ENCODE measurements at regions not wholly inside any gene's neighbourhood (a gene's known extent, or its start where the extent isn't known, plus 50 kb on each side); places are given as distances from the start of the nearest gene placed in this dataset.

GRCh38 chr2:76274676-76275075, 564.0 kb upstream of the GCFC2 start:
- H2AFZ ChIP-seq (ENCODE audit: low read length): no peak overlapping the region
- WGBS (ENCODE audit: low lambda C conversion rate): 64% methylated on average over 2 of the region's 2 CpGs
- no peak overlapping the region for H3K27ac ChIP-seq (ENCODE audit: extremely low read length, insufficient read depth, low read length)
- no peaks in the 10 kb centered on the region for H4K20me1 ChIP-seq (ENCODE audit: insufficient read depth, low read length)
- no peak overlapping the region for H3K4me2 ChIP-seq (ENCODE audit: low read depth, low read length)
- H3K9me3 ChIP-seq (ENCODE audit: low read length): no peaks in the 10 kb centered on the region
- ChIA-PET CTCF (ENCODE audit: low intra/inter-chr PET ratio, low total read pairs) (no interaction called here), POLR2A (no interaction called here)
- in situ Hi-C loops (cut with HindIII; ENCODE audit: extremely low pct_ligation_motif_present, low pct_unique_long_range_greater_than_20kb) (no loop called here), intact Hi-C loops (cut with micrococcal nuclease; ENCODE audit: unreplicated experiment) (no loop called here)
- no peak overlapping the region for H3K9ac ChIP-seq (ENCODE audit: insufficient read depth, low read depth, low read length)
- DNase-seq (ENCODE audit: low spot score): no peak
- ATAC-seq: no peak
- H3K4me3 ChIP-seq (replicated peaks in 1 of 3; ENCODE audit: insufficient read depth in 1 of 3, low read depth in 2 of 3, low read length in 3 of 3): no peak overlapping the region
- H3K4me1 ChIP-seq (ENCODE audit: insufficient read depth, low read length): no peaks in the 10 kb centered on the region
- no peak for TF ChIP-seq PATZ1 (CRISPR knock-in tag; IDR thresholded peaks at IDR 0.05)
- no peak for TF ChIP-seq FOXJ3 (CRISPR knock-in tag; IDR thresholded peaks at IDR 0.05; ENCODE audit: borderline replicate concordance)
- no peak for TF ChIP-seq CSRNP2 (CRISPR knock-in tag; conservative IDR thresholded peaks at IDR 0.05; ENCODE audit: low read depth)
- no peak for TF ChIP-seq AFF4 (CRISPR knock-in tag; IDR thresholded peaks at IDR 0.05)
- no peak for TF ChIP-seq TFE3 (CRISPR knock-in tag; IDR thresholded peaks at IDR 0.05)
- no peak for TF ChIP-seq NFRKB (IDR thresholded peaks at IDR 0.05)
- TF ChIP-seq NFYC (CRISPR knock-in tag; IDR thresholded peaks at IDR 0.05): no peak
- no peak for TF ChIP-seq FLYWCH1 (CRISPR knock-in tag; IDR thresholded peaks at IDR 0.05)
- no peak for TF ChIP-seq BATF2 (CRISPR knock-in tag; IDR thresholded peaks at IDR 0.05)
- TF ChIP-seq CEBPZ (IDR thresholded peaks at IDR 0.05; ENCODE audit: low read length): no peak
- no peak for TF ChIP-seq CERS6 (CRISPR knock-in tag; IDR thresholded peaks at IDR 0.05)
- no peaks in the 10 kb centered on the region for H3K79me2 ChIP-seq (ENCODE audit: insufficient read depth, low read length)
- no peak for FAIRE-seq
- no peaks in the 10 kb centered on the region for H3K36me3 ChIP-seq (replicated peaks in 1 of 2; ENCODE audit: control insufficient read depth in 1 of 2, insufficient read depth in 2 of 2, low read length in 2 of 2)
- no TSS peak for BruUV-seq (replicated peaks)
- H3K27me3 ChIP-seq (ENCODE audit: control insufficient read depth in 1 of 2, insufficient read depth in 2 of 2, low read length in 2 of 2): no peaks in the 10 kb centered on the region
